Lower leg skin (tissue), 4 donors: ENCODE measurements at regions not wholly inside any gene's neighbourhood (a gene's known extent, or its start where the extent isn't known, plus 50 kb on each side); places are given as distances from the start of the nearest gene placed in this dataset.

Experiments
- DNase-seq, 2 donors: peaks; one replicate each; pipeline ENCODE4 v3.0.0-alpha.2; 2019; ENCODE audit warnings: low spot score in 2 of 2
- H3K4me3 ChIP-seq: fragments of 200-600 bp; sonication (generic); 2 replicates; pipeline ENCODE4 v1.5.1; 2017; ENCODE audit warnings: mild to moderate bottlenecking, low read depth; ENCODE audit not compliant: poor library complexity, severe bottlenecking
- POLR2A ChIP-seq, 2 donors: fragments of 450-650 bp; IDR thresholded peaks; one replicate each; pipeline ENCODE4 v1.6.1; 2016 to 2017; ENCODE audit warnings: antibody characterized with exemption in 2 of 2, mild to moderate bottlenecking in 1 of 2, moderate library complexity in 1 of 2
- WGBS, 2 donors: methylation state at CpG; one replicate each; pipeline ENCODE4 v1.1.5; 2018; 5-methylcytosine and 5-hydroxymethylcytosine counted together
- intact Hi-C: fragments of 100-400 bp; cut with DNase I; formaldehyde crosslinking; loops from one replicate; pipeline ENCODE4 v1.15.0; 2023; ENCODE audit warnings: low total_unique reads
- TF ChIP-seq, protein P1 (sequence below), 3 donors: fragments of 450-650 bp; IDR thresholded peaks; one replicate each; pipeline ENCODE4 v1.5.1; 2016; ENCODE audit warnings: antibody characterized with exemption in 3 of 3, mild to moderate bottlenecking in 3 of 3, moderate library complexity in 2 of 3

DNA sequence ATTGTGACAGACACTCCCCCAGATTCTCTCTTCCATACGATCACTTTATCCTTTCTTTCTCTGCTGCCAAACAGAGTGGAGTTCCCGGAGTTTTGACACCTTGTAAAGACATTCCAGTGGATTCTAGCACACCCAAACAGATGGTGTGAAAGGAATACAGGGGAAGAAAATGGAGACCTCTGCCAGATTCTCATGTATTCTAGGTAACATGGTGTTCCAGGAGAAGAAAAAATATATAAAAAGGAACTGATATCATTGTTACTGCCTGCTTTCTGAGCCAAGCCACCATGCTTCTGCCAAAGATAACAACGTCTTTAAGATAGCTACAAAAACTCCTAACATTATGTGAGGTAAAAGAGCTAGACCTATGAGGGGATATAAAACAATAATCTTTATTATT is 136.5 kb downstream of the TXNL1 start:
- TF ChIP-seq POLR2A (IDR thresholded peaks at IDR 0.05): no peak
- TF ChIP-seq, protein P1, sequence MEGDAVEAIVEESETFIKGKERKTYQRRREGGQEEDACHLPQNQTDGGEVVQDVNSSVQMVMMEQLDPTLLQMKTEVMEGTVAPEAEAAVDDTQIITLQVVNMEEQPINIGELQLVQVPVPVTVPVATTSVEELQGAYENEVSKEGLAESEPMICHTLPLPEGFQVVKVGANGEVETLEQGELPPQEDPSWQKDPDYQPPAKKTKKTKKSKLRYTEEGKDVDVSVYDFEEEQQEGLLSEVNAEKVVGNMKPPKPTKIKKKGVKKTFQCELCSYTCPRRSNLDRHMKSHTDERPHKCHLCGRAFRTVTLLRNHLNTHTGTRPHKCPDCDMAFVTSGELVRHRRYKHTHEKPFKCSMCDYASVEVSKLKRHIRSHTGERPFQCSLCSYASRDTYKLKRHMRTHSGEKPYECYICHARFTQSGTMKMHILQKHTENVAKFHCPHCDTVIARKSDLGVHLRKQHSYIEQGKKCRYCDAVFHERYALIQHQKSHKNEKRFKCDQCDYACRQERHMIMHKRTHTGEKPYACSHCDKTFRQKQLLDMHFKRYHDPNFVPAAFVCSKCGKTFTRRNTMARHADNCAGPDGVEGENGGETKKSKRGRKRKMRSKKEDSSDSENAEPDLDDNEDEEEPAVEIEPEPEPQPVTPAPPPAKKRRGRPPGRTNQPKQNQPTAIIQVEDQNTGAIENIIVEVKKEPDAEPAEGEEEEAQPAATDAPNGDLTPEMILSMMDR (IDR thresholded peaks at IDR 0.05): no peak
- intact Hi-C loops: no loop called here
- DNase-seq: no peak
- no peak overlapping the region for H3K4me3 ChIP-seq
- WGBS, 2 donors: 26 to 30% methylated on average over 3 of the region's 3 CpGs

DNA sequence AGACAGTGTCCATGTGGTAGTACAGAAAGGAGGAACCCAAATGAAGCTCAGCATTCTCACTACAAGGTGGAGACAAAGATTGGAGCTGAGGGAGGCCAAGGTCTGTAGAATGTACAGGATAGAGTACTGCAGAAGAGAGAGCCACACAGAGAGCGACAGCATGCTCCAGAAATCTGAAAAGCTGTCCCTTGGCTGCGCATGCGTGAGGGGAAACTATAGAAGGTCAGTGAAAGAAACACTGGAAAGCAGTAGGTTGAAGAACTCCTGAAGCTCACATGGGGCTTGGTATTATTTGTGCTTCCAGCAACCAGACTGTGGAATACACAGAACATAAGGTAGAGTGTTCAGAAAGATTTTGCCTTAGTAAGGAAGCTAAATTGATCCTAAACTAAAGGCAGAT is 142.5 kb downstream of the TXNL1 start:
- no peak for TF ChIP-seq POLR2A (IDR thresholded peaks at IDR 0.05)
- TF ChIP-seq, protein P1 (IDR thresholded peaks at IDR 0.05): no peak

DNA sequence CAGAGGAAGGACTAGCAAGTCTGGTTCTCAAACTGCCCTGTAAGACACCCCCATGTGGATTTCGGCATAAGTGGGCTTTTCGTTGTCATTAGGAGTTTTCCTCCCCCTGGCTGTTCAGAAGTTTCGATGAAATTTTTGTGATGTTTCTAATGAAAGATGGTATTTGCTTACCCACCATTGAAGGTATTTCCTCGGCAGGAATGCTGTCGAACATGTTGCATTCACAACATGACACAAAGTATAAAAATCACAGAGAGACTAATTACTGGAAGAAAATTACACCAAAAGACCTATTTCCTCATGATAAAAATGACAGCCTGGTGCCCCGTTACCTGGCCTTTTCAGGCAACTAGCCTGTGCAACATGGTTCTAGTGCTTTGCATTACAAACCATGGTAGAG is 144.9 kb downstream of the TXNL1 start:
- intact Hi-C loops: no loop called here
- DNase-seq: no peak
- no peak for TF ChIP-seq POLR2A (IDR thresholded peaks at IDR 0.05)
- no peak overlapping the region for H3K4me3 ChIP-seq
- 77 to 82% methylated on average over 6 of the region's 6 CpGs for WGBS, 2 donors

More for the DNA sequence above, 142.5 kb downstream of the TXNL1 start:
- H3K4me3 ChIP-seq: no peak overlapping the region
- WGBS, 2 donors: 83 to 98% methylated on average over 3 of the region's 3 CpGs
- intact Hi-C loops: no loop called here
- no peak for DNase-seq

DNA sequence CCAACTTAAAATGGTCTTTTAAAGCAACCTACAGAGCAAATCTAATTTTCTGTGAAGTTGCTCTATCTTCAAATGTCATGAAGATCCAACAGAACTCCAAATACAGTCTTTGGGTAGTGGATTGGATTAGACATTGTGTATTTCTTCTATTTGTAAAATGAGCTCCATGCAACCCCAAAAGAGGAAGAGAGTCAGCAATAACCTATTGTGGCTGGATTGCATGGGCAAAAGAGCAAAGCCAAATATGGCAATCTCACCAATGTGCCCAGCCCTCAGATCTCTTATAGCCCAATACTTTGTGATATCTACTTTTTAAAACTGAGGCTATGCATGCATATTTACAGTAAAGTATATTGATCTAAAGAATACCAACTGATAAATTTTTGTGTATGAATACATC is 146.3 kb downstream of the TXNL1 start:
- TF ChIP-seq POLR2A (IDR thresholded peaks at IDR 0.05): no peak
- TF ChIP-seq, protein P1 (IDR thresholded peaks at IDR 0.05): no peak
- DNase-seq: no peak
- H3K4me3 ChIP-seq: no peak overlapping the region
- intact Hi-C loops: no loop called here

DNA sequence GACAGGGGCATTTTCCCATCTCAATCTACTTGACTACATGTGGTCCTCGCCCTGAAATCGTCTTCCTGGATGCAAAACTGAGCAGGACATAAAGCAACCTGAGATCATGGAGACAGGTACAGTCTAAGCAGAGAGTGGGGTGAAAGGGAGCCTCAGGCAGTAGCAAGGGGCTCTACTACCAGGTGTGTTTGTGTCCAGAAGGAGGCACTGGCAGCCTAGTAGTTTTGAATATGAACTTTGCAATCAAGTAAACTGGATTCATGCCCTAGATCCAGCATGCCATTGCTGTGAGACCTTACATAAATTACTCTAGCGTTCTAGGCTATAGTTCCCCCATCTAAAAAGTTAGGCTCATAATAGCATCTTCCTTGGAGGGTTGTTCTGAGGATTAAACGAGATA is 147.4 kb downstream of the TXNL1 start:
- H3K4me3 ChIP-seq: no peak overlapping the region
- DNase-seq: no peak
- TF ChIP-seq, protein P1 (IDR thresholded peaks at IDR 0.05): no peak
- no peak for TF ChIP-seq POLR2A (IDR thresholded peaks at IDR 0.05)
- intact Hi-C loops: no loop called here
- WGBS, 2 donors: 88% methylated on average over 4 of the region's 4 CpGs

DNA sequence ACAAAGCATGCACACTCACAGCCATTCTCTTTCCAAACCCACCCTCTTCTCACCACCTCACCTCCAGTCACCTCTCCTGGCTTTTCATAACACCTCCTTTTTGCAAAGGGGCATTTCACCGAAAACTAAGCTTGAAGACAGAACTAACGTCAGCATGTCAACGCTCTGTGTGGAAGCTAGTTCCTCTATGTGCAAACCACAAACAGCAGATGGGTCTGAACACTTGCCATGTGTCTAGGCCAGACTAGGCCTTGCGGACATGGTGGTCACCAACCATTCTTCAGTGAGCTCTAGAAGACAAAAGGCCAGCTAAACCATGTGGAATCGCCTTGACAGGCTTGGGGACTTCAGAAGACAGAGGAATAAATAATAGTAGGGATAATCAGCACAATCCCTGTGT is 148.5 kb downstream of the TXNL1 start:
- intact Hi-C loops: no loop called here
- WGBS, 2 donors: 80 to 85% methylated on average over 5 of the region's 5 CpGs
- TF ChIP-seq, protein P1 (IDR thresholded peaks at IDR 0.05): no peak
- no peak for TF ChIP-seq POLR2A (IDR thresholded peaks at IDR 0.05)
- no peak overlapping the region for H3K4me3 ChIP-seq
- no peak for DNase-seq
